ENCODE measurements at regions not wholly inside any gene's neighbourhood (a gene's known extent, or its start where the extent isn't known, plus 50 kb on each side); places are given as distances from the start of the nearest gene placed in this dataset.

- Histone ChIP-seq H2AK9ac (replicated peaks; ENCODE audit: low read depth, low read length, poor library complexity) (no peak overlapping the region), H3K36me3 (ENCODE audit: control insufficient read depth, insufficient read depth, low read length) (no peaks in the 10 kb centered on the region), H3K14ac (replicated peaks; ENCODE audit: low read depth, low read length) (no peak overlapping the region), H4K5ac (ENCODE audit: low read depth, low read length) (no peak overlapping the region), H3K4me3 (ENCODE audit: insufficient read depth, low read depth, low read length) (no peak overlapping the region), H4K91ac (ENCODE audit: insufficient read depth, low read depth, low read length) (no peak overlapping the region), H3K4me2 (ENCODE audit: low read depth, low read length) (no peak overlapping the region), H3K9me3 (ENCODE audit: control insufficient read depth, insufficient read depth, low read length) (peaks cover 10% of the 10 kb centered on the region; the same call in 1 of the 2 replicates), H2BK20ac (ENCODE audit: low read depth, low read length) (no peak overlapping the region), H4K20me1 (ENCODE audit: insufficient read depth, low read length) (no peaks in the 10 kb centered on the region), H3K27me3 (ENCODE audit: control insufficient read depth, insufficient read depth, low read length) (no peaks in the 10 kb centered on the region), H3K9ac (ENCODE audit: low read depth, low read length) (no peak overlapping the region), H3K79me1 (ENCODE audit: low read depth in 1 of 2, low read length in 2 of 2) (no peaks in the 10 kb centered on the region), H4K8ac (ENCODE audit: low read depth in 2 of 2, low read length in 2 of 2) (no peak overlapping the region), H3K18ac (ENCODE audit: low read depth, low read length) (no peak overlapping the region), H2AFZ (replicated peaks; ENCODE audit: low read length, poor library complexity) (no peak overlapping the region), H3K27ac (ENCODE audit: insufficient read depth, low read length) (no peak overlapping the region), H2BK120ac (ENCODE audit: low read depth, low read length) (no peak overlapping the region), H3K9me1 (ENCODE audit: insufficient read depth, low read length) (no peaks in the 10 kb centered on the region), H2BK15ac (ENCODE audit: low read depth, low read length) (no peak overlapping the region), H3K4me1 (ENCODE audit: control insufficient read depth, insufficient read depth, low read length) (no peaks in the 10 kb centered on the region), H3K56ac (ENCODE audit: extremely low read depth, insufficient read depth, low read length) (no peak overlapping the region), H2AK5ac (ENCODE audit: low read depth, low read length) (no peak overlapping the region), H3K23ac (ENCODE audit: low read depth, low read length) (no peak overlapping the region), H2BK5ac (ENCODE audit: low read depth, low read length, poor library complexity, severe bottlenecking) (no peak overlapping the region), H3K4ac (ENCODE audit: low read depth, low read length) (no peak overlapping the region)
- no TSS peak for BruUV-seq (replicated peaks)
- DNase-seq = no peak
- in situ Hi-C loops (cut with MboI; ENCODE audit: low sequenced_read_pairs) (no loop called here), dilution Hi-C loops (cut with HindIII; ENCODE audit: low sequenced_read_pairs, unreplicated experiment) (no loop called here), intact Hi-C loops (cut with micrococcal nuclease) (no loop called here)
- POLR2A ChIA-PET (ENCODE audit: unreplicated experiment) = no interaction called here
- no peak for ATAC-seq (ENCODE audit: low read depth)
- CTCF ChIA-PET = interaction anchor here (0.7 kb wide), 1 partner anchor 58 kb away, joined by 3 read pairs; no protein-coding TSS in a partner anchor
- TF ChIP-seq USF2 (IDR thresholded peaks at IDR 0.05; ENCODE audit: low read depth, low read length) (no peak), RAD21 (IDR thresholded peaks at IDR 0.05; ENCODE audit: low read length) (no peak), CHD1 (IDR thresholded peaks at IDR 0.05; ENCODE audit: low read depth, low read length) (no peak), FOS (IDR thresholded peaks at IDR 0.05; ENCODE audit: low read depth, low read length) (no peak), RCOR1 (IDR thresholded peaks at IDR 0.05; ENCODE audit: insufficient replicate concordance, low read length) (no peak), ELK1 (IDR thresholded peaks at IDR 0.05; ENCODE audit: borderline replicate concordance, low read depth, low read length) (no peak), MAFK (IDR thresholded peaks at IDR 0.05; ENCODE audit: low read depth, low read length) (no peak), MXI1 (IDR thresholded peaks at IDR 0.05; ENCODE audit: borderline replicate concordance, low read depth, low read length) (no peak), MAZ (IDR thresholded peaks at IDR 0.05; ENCODE audit: borderline replicate concordance, low read depth, low read length) (no peak), NFE2L2 (IDR thresholded peaks at IDR 0.05; ENCODE audit: low read depth, low read length) (no peak), POLR2A (IDR thresholded peaks at IDR 0.05; ENCODE audit: low read depth, low read length) (no peak)
- no CpG with 5 or more reads among the region's 3 CpGs for WGBS, 2 experiments (ENCODE audit: extremely low coverage in 2 of 2, insufficient read length in 1 of 2)
These were observed 132.1 kb downstream of the ADRA2A start for GRCh38 chr10:111208951-111209350.
